ENCODE measurements at regions not wholly inside any gene's neighbourhood (a gene's known extent, or its start where the extent isn't known, plus 50 kb on each side); places are given as distances from the start of the nearest gene placed in this dataset.
"Not testable (repeated sequence)": the region's sequence is repeated elsewhere in the genome, so short reads cannot be mapped to it uniquely, and the experiment has no call there.

- not testable (repeated sequence) for DNase-seq
Observed at GRCh38 chr10:43992816-43993215, 344.1 kb upstream of the ZNF32 start.

DNA sequence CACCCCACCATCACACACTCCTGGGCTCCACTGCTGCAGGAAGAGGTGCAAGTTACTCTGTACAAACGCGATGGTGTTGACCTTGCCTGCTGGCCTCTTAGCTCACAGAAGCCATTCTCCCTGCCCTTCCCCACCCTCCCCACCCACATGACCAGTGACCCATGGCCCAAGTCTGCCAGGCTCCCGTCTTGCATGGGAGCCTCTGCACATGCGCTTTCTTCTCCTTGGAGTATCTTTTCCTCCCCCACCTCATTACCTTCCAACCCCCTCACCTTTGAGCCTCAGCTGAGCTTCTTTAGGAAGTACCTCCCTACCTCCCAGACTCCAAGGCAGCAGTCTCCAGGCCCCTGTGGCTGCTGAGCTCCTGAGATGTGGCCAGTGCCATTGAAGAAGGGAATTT lies 337.7 kb upstream of the ZNF32 start:
- DNase-seq = no peak

- DNase-seq = no peak
Observed at GRCh38 chr10:43985941-43986340, 337.3 kb upstream of the ZNF32 start.

- DNase-seq = no peak
Observed at GRCh38 chr10:43983856-43984271, 335.2 kb upstream of the ZNF32 start.

GRCh38 chr10:43983405-43983804 lies 334.7 kb upstream of the ZNF32 start:
- no peak for DNase-seq

DNA sequence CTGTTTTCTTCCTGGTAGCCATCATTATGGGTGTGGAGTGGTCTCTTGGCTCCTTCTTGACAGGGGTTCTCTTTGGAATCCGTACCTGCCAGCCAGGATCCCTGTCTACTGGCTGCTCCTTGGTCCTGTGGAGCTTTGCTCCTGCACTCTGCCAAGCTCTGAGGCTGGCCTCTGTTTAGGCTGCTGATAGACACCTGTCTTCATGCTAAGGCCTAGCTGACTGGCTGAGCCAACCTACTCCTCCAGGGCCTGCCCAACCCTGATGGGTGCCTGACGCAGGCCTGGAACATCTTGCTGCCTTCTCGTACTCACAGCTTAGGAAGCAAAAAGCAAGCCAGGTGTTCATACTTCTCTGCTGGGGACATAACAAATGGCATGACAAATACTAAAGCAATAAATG lies 333.6 kb upstream of the ZNF32 start:
- DNase-seq = no peak

DNA sequence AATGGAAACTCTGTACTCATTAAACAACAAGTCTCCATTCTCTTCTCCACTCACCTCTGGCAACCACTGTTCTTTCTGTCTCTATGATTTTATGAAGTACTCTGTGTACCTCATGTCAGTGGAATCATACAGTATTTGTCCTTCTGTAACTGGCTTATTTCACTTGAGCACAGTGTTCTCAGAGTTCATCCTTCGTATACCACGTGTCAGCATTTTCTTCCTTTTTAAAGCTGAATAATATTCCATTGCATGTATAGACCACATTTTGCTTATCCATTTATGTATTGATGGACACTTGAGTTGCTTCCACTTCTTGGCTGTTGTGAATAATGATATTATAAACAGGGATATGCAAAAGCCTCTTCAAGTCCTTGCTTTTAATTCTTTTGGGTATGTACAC lies 333.0 kb upstream of the ZNF32 start:
- DNase-seq = no peak

DNA sequence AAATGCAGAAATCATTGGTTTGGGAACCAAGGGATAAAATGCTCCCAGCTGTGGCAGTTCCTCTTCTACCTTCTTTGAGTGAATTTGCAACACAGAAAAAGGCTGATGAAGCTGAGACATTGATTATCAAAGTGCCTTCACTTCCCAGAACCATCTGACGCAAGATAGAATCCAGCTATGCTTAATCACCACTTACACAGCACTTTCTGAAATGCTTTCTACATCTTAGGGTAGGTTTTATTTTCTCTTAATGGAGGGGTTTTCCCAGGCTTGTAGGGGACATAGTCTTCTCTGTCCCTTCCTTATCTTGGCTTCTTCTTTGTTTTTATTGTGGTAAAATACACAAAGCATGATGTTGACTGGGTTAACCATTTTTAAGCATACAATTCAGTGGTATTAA lies 332.6 kb upstream of the ZNF32 start:
- no peak for DNase-seq

- DNase-seq = no peak
Observed at GRCh38 chr10:43980715-43981114, 332.0 kb upstream of the ZNF32 start.

- no peak for DNase-seq
Observed at GRCh38 chr10:43980313-43980712, 331.6 kb upstream of the ZNF32 start.

DNA sequence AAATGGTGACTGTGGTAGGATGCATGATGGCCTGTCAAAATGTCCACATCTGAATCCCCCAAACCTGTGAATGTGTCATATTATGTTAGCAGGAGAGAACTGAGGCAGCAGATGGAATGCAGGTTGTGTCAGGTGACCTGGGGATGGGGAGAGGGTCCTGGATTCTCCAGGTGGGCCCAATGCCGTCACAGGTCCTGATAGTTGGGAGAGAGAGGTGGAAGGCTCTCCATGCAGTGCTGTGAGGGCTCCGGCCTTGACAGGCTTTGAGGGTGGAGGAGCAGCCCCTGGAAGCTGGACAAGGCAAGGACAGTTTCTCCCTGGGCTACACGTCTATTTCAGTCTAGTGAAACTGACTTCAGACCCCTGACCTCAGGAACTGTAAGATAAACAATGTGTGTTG lies 330.9 kb upstream of the ZNF32 start:
- no peak for DNase-seq

- DNase-seq = no peak
Observed at GRCh38 chr10:43978936-43979335, 330.3 kb upstream of the ZNF32 start.

DNA sequence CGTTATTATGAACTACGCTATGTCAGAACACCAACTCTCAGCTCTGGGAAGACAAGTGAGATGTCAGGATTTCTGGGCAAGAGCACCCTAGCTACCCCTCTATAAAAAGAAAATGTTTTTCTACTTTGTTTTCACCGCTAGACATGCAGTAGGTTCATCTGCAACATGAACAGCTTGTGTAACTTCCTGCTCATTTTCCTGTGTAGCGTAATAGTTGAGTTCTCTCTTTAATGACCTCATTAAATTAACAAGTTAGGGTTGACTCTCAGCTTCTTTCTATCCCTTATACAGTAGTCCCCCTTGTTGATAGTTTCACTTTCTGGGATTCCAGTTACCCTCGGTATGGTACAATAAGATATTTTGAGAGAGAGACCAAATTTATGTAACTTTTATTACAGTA lies 329.4 kb upstream of the ZNF32 start:
- no peak for DNase-seq

- no peak for DNase-seq
Observed at GRCh38 chr10:43976292-43976691, 327.6 kb upstream of the ZNF32 start.

- DNase-seq = no peak
Observed at GRCh38 chr10:43973801-43974200, 325.1 kb upstream of the ZNF32 start.

DNA sequence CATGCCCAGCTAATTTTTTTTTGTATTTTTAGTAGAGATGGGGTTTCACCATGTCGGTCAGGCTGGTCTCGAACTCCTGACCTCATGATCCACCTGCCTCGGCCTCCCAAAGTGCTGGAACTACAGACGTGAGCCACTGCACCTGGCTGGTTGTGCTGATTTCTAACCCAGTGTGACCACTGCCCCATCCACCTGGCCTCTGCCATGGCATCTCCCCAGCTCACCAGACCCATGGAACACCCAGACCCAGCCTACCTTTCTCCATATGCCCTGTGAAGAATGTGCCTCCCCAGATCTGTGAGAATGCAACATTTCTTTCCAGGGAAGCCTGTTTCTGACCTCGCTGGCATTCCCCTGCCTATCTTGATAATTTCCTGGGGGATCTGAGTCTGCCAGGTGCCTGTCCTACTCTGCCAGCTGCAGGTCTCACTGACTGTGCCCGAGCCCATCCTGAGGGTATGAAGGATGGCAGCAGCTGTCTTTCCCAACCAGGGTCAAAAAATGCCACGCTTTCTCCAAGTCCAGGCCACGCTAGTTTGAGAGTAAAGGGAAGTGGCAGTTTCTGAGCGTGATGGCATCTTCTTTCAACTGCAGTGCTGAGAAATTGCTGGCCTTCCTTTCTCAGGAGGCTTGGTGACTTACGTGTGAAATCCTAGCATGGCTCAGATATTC lies 324.4 kb upstream of the ZNF32 start:
- no peak for DNase-seq

DNA sequence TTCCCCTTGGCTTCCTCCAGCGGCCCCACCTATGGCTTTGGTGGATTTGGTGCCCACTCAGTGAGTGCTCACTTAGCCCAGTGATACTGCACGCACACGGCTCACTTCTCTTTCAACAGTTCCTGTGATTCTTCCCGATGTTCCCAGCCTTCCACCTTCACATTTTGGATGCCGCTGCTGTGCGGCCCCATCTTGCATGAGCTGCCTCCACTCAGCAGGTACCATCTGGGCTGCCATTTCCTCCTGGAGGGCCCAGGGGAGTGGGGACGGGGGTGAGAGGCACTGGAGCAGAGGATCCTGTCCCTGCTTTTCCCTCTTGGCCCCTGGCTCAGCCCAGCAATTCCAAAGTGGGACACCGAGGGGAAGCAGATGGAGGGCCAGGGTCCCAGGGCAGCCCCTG lies 323.3 kb upstream of the ZNF32 start:
- no peak for DNase-seq

DNA sequence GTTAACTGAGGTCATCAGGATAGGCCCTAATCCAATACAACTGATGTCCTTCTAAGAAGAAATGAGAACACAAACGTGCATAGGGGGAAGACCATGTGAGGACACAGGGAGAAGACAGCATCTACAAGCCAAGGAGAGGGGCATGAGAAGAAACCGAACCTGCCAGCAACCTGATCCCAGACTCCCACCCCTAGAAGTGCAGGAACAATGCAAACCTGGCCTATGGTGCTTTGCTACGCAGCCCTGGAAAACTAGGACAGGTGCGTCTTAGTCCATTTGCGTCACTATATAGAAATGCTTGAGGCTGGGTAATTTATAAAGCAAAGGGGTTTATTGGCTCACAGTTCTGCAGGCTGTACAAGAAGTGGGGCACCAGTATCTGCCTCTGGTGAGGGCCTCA lies 322.6 kb upstream of the ZNF32 start:
- DNase-seq = no peak

DNA sequence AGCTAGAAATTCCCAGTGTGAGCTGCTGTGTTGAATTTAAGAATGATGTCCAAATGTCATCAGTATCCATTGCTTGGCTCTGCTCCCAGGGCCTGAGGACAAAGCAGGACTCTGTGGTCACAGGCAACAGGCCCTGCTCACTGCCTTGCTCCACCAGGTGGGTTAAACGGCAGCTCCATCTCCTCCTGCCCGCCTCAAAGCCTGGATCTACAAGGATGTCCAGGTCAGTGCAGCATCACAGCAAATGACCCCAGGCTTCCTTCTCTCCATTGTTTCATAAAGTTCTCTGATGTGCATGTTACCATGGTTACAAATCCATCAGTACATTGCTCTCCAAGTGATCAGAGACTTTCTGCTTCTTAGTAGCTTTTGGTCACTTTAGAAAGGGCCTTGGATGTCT lies 322.0 kb upstream of the ZNF32 start:
- DNase-seq = no peak

GRCh38 chr10:43970018-43970698 lies 321.5 kb upstream of the ZNF32 start:
- DNase-seq = no peak

- no peak for DNase-seq
Observed at GRCh38 chr10:43969506-43969905, 320.8 kb upstream of the ZNF32 start.

- DNase-seq = no peak
Observed at GRCh38 chr10:43968961-43969360, 320.3 kb upstream of the ZNF32 start.

GRCh38 chr10:43968076-43968475 lies 319.4 kb upstream of the ZNF32 start:
- no peak for DNase-seq

DNA sequence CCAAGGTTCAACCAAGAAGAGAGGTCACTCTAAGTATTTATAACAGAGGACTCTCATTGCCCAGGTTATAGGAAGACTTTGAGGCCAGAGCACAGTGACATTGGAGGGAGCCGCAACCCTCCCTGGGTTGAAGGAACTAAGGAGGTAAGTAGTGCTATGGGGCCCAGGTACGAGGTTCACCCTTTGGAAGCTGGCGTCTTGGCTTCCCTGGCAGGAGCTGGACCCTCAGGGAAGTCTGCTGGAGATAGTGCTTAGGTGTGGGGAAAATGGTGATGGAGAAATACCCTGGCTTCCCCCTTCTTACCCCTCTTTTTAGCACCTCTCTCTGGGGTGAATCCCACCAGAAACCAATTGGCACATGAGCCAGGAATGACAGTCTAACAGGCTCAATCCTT lies 317.9 kb upstream of the ZNF32 start:
- no peak for DNase-seq

All from CD4-positive, alpha-beta T cell treated with Interleukin-17A for 4 hours (primary cell).